ENCODE measurements at regions not wholly inside any gene's neighbourhood (a gene's known extent, or its start where the extent isn't known, plus 50 kb on each side); places are given as distances from the start of the nearest gene placed in this dataset.

DNA sequence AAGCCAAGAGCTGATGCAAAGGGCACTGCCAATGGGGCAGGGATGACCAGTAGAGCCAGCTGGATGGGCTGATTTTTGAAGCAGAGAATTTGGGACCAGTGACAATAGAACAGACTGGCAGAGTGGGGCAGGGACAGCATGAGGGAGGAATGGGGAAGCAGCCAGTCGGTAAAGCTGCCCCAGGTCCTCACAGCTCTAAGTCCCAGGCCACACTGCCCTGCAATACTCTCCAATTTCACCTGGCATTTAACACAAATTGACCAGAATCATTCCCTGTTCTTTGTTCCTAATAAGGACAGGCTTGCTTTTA is 186.9 kb downstream of the CTTN start:
- TF ChIP-seq EZH2 (IDR thresholded peaks at IDR 0.05; ENCODE audit: insufficient read depth, low read length) (no peak), CTCF (IDR thresholded peaks at IDR 0.05; ENCODE audit: insufficient read depth, low read depth, low read length) (no peak)
